Large intestine (tissue), 3 donors: ENCODE measurements at regions not wholly inside any gene's neighbourhood (a gene's known extent, or its start where the extent isn't known, plus 50 kb on each side); places are given as distances from the start of the nearest gene placed in this dataset.

Experiments used
- DNase-seq, 2 donors: peaks; one replicate each; pipeline versions ENCODE4 v3.0.0 to v3.0.0-alpha.2; 2013
- H3K27ac ChIP-seq: one replicate; pipeline ENCODE4 v1.5.1; 2013; ENCODE audit warnings: low read length
- H3K27me3 ChIP-seq: 2 replicates; pipeline ENCODE4 v1.6.1; 2013; ENCODE audit warnings: low read length; ENCODE audit not compliant: control insufficient read depth, insufficient read depth
- H3K36me3 ChIP-seq: 2 replicates; pipeline ENCODE4 v1.6.1; 2013; ENCODE audit warnings: low read length; ENCODE audit not compliant: control insufficient read depth, insufficient read depth
- H3K4me1 ChIP-seq: one replicate; pipeline ENCODE4 v1.6.1; 2013; ENCODE audit warnings: low read length; ENCODE audit not compliant: control insufficient read depth, insufficient read depth
- H3K4me3 ChIP-seq: one replicate; pipeline ENCODE4 v1.5.1; 2013; ENCODE audit warnings: low read length
- H3K9me3 ChIP-seq: one replicate; pipeline ENCODE4 v1.6.1; 2013; ENCODE audit warnings: mild to moderate bottlenecking, low read depth, low read length, moderate library complexity; ENCODE audit not compliant: control insufficient read depth
- WGBS: methylation state at CpG from one replicate; pipeline ENCODE4 v1.1.5; 2013; ENCODE audit warnings: low lambda C conversion rate; ENCODE audit not compliant: insufficient coverage; 5-methylcytosine and 5-hydroxymethylcytosine counted together

GRCh38 chr13:40255551-40255950, 410.9 kb downstream of the FOXO1 start:
- no peaks in the 10 kb centered on the region for H3K9me3 ChIP-seq
- peaks cover 3% of the 10 kb centered on the region for H3K27me3 ChIP-seq
- no CpG with 5 or more reads among the region's 5 CpGs for WGBS
- H3K36me3 ChIP-seq, result no peaks in the 10 kb centered on the region
- no peaks in the 10 kb centered on the region for H3K4me1 ChIP-seq
- H3K27ac ChIP-seq, result no peak overlapping the region
- DNase-seq, result no peak
- no peak overlapping the region for H3K4me3 ChIP-seq

GRCh38 chr13:40259899-40260298, 406.5 kb downstream of the FOXO1 start:
- Histone ChIP-seq H3K36me3 (no peaks in the 10 kb centered on the region), H3K9me3 (no peaks in the 10 kb centered on the region), H3K4me1 (no peaks in the 10 kb centered on the region), H3K27ac (no peak overlapping the region), H3K27me3 (peaks cover 6% of the 10 kb centered on the region), H3K4me3 (no peak overlapping the region)
- DNase-seq, result no peak
- no CpG with 5 or more reads among the region's 1 CpG for WGBS

GRCh38 chr13:40261336-40261735, 405.1 kb downstream of the FOXO1 start:
- no peaks in the 10 kb centered on the region for H3K4me1 ChIP-seq
- H3K27me3 ChIP-seq, result peaks cover 6% of the 10 kb centered on the region
- no peak for DNase-seq
- H3K36me3 ChIP-seq, result no peaks in the 10 kb centered on the region
- no peak overlapping the region for H3K4me3 ChIP-seq
- 100% methylated on average over 1 of the region's 4 CpGs for WGBS
- H3K9me3 ChIP-seq, result no peaks in the 10 kb centered on the region
- H3K27ac ChIP-seq, result no peak overlapping the region

GRCh38 chr13:40261947-40262346, 404.5 kb downstream of the FOXO1 start:
- Histone ChIP-seq H3K36me3 (no peaks in the 10 kb centered on the region), H3K9me3 (no peaks in the 10 kb centered on the region), H3K27ac (no peak overlapping the region), H3K27me3 (peaks cover 6% of the 10 kb centered on the region), H3K4me3 (no peak overlapping the region), H3K4me1 (no peaks in the 10 kb centered on the region)
- no peak for DNase-seq
- WGBS, result 100% methylated on average over 2 of the region's 2 CpGs

GRCh38 chr13:40269086-40269485, 397.4 kb downstream of the FOXO1 start:
- Histone ChIP-seq H3K27me3 (no peaks in the 10 kb centered on the region), H3K4me1 (no peaks in the 10 kb centered on the region), H3K36me3 (no peaks in the 10 kb centered on the region), H3K27ac (no peak overlapping the region), H3K9me3 (no peaks in the 10 kb centered on the region), H3K4me3 (no peak overlapping the region)
- DNase-seq, result no peak
- WGBS, result no CpG with 5 or more reads among the region's 2 CpGs

- no peak overlapping the region for H3K27ac ChIP-seq
- no peaks in the 10 kb centered on the region for H3K4me1 ChIP-seq
- no peaks in the 10 kb centered on the region for H3K9me3 ChIP-seq
- no peaks in the 10 kb centered on the region for H3K36me3 ChIP-seq
- H3K27me3 ChIP-seq, result no peaks in the 10 kb centered on the region
- DNase-seq, result no peak
- WGBS, result no CpG with 5 or more reads among the region's 1 CpG
- no peak overlapping the region for H3K4me3 ChIP-seq
These were observed 395.7 kb downstream of the FOXO1 start for GRCh38 chr13:40270726-40271125.

GRCh38 chr13:40271271-40271885, 395.1 kb downstream of the FOXO1 start:
- Histone ChIP-seq H3K9me3 (no peaks in the 10 kb centered on the region), H3K4me3 (no peak overlapping the region), H3K27ac (no peak overlapping the region), H3K4me1 (no peaks in the 10 kb centered on the region), H3K27me3 (no peaks in the 10 kb centered on the region), H3K36me3 (no peaks in the 10 kb centered on the region)
- DNase-seq, result no peak
- no CpG with 5 or more reads among the region's 7 CpGs for WGBS

- H3K27me3 ChIP-seq, result no peaks in the 10 kb centered on the region
- H3K4me3 ChIP-seq, result no peak overlapping the region
- WGBS, result 71% methylated on average over 1 of the region's 5 CpGs
- no peaks in the 10 kb centered on the region for H3K4me1 ChIP-seq
- no peak overlapping the region for H3K27ac ChIP-seq
- no peak for DNase-seq
- no peaks in the 10 kb centered on the region for H3K36me3 ChIP-seq
- H3K9me3 ChIP-seq, result no peaks in the 10 kb centered on the region
These were observed 394.3 kb downstream of the FOXO1 start for GRCh38 chr13:40271931-40272775.

GRCh38 chr13:40272776-40273139, 393.7 kb downstream of the FOXO1 start:
- no CpG with 5 or more reads among the region's 4 CpGs for WGBS
- H3K4me3 ChIP-seq, result no peak overlapping the region
- DNase-seq, result no peak
- H3K27me3 ChIP-seq, result no peaks in the 10 kb centered on the region
- H3K9me3 ChIP-seq, result no peaks in the 10 kb centered on the region
- no peak overlapping the region for H3K27ac ChIP-seq
- H3K36me3 ChIP-seq, result no peaks in the 10 kb centered on the region
- H3K4me1 ChIP-seq, result no peaks in the 10 kb centered on the region

- H3K36me3 ChIP-seq, result no peaks in the 10 kb centered on the region
- H3K4me3 ChIP-seq, result no peak overlapping the region
- no peak overlapping the region for H3K27ac ChIP-seq
- no peaks in the 10 kb centered on the region for H3K4me1 ChIP-seq
- no peak for DNase-seq
- no peaks in the 10 kb centered on the region for H3K27me3 ChIP-seq
- WGBS, result no CpG with 5 or more reads among the region's 11 CpGs
- no peaks in the 10 kb centered on the region for H3K9me3 ChIP-seq
These were observed 393.0 kb downstream of the FOXO1 start for GRCh38 chr13:40273253-40274025.
